Adipocyte (in vitro differentiated cells): ENCODE measurements at regions not wholly inside any gene's neighbourhood (a gene's known extent, or its start where the extent isn't known, plus 50 kb on each side); places are given as distances from the start of the nearest gene placed in this dataset.
A peak's percentile ranks its signal among the peaks of the same experiment; 100 is the strongest.

Experiments used
- DNase-seq: peaks from one replicate; pipeline ENCODE4 v3.0.0-alpha.2; 2015; ENCODE audit warnings: low read depth
- H3K27me3 ChIP-seq: replicated peaks from 2 replicates; pipeline ENCODE4 v1.7.0; 2013; ENCODE audit warnings: mild to moderate bottlenecking, low read length, moderate library complexity; ENCODE audit not compliant: control insufficient read depth, insufficient read depth
- H3K36me3 ChIP-seq: 2 replicates; pipeline ENCODE4 v1.7.0; 2013; ENCODE audit warnings: low read length, mild to moderate bottlenecking, moderate library complexity; ENCODE audit not compliant: control insufficient read depth, insufficient read depth, severe bottlenecking
- H3K4me1 ChIP-seq: 2 replicates; pipeline ENCODE4 v1.7.0; 2013; ENCODE audit warnings: mild to moderate bottlenecking, low read length, moderate library complexity; ENCODE audit not compliant: control insufficient read depth, insufficient read depth
- H3K4me3 ChIP-seq: 2 replicates; pipeline ENCODE4 v1.7.0; 2013; ENCODE audit warnings: mild to moderate bottlenecking, low read length, moderate library complexity
- H3K9ac ChIP-seq: 2 replicates; pipeline ENCODE4 v1.7.0; 2013; ENCODE audit warnings: mild to moderate bottlenecking, low read length, moderate library complexity
- H3K9me3 ChIP-seq: 2 replicates; pipeline ENCODE4 v1.7.0; 2013; ENCODE audit warnings: mild to moderate bottlenecking, low read length, moderate library complexity; ENCODE audit not compliant: control insufficient read depth

- H3K36me3 ChIP-seq: no peaks in the 10 kb centered on the region
- DNase-seq: no peak
- H3K4me1 ChIP-seq: peaks cover 7% of the 10 kb centered on the region
- H3K9me3 ChIP-seq: peaks cover 14% of the 10 kb centered on the region
- H3K4me3 ChIP-seq: no peak overlapping the region
- peaks cover 28% of the 10 kb centered on the region for H3K27me3 ChIP-seq
- no peak overlapping the region for H3K9ac ChIP-seq
These were observed 213.9 kb downstream of the TBX5 start for GRCh38 chr12:114192013-114192412.

- H3K9ac ChIP-seq: no peak overlapping the region
- peaks cover 14% of the 10 kb centered on the region for H3K9me3 ChIP-seq
- H3K4me1 ChIP-seq: peaks cover 7% of the 10 kb centered on the region
- no peak overlapping the region for H3K4me3 ChIP-seq
- H3K27me3 ChIP-seq: peaks cover 32% of the 10 kb centered on the region
- DNase-seq: no peak
- H3K36me3 ChIP-seq: no peaks in the 10 kb centered on the region
These were observed 214.4 kb downstream of the TBX5 start for GRCh38 chr12:114191581-114191980.

DNA sequence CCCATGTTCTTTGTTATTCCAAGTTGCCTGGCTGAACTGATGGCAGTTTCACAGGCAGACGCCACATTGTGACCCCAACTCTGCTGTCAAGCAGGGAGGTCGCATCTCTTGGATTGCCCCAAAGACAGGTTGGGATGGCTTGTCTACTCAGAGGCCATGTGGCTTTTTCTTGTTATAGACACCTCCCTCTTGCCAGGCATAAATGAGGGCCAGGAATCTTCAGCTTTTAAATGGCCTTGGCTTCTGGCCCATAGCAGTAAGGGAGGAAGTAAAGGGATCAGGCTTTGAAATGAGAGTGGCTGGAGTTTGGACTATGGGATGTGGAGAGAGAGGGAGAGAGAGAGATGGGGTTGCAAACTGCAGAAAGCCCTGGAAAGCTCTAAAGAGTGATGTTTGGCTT, 215.0 kb downstream of the TBX5 start:
- no peak for DNase-seq
- Histone ChIP-seq H3K9me3 (peaks cover 14% of the 10 kb centered on the region), H3K4me3 (no peak overlapping the region), H3K9ac (no peak overlapping the region), H3K4me1 (peaks cover 7% of the 10 kb centered on the region), H3K27me3 (peaks cover 38% of the 10 kb centered on the region), H3K36me3 (no peaks in the 10 kb centered on the region)

GRCh38 chr12:114189266-114189665, 216.7 kb downstream of the TBX5 start:
- H3K9ac ChIP-seq: no peak overlapping the region
- peaks cover 14% of the 10 kb centered on the region for H3K9me3 ChIP-seq
- H3K4me3 ChIP-seq: no peak overlapping the region
- peaks cover 54% of the 10 kb centered on the region for H3K27me3 ChIP-seq
- no peak for DNase-seq
- H3K36me3 ChIP-seq: no peaks in the 10 kb centered on the region
- H3K4me1 ChIP-seq: peaks cover 7% of the 10 kb centered on the region

DNA sequence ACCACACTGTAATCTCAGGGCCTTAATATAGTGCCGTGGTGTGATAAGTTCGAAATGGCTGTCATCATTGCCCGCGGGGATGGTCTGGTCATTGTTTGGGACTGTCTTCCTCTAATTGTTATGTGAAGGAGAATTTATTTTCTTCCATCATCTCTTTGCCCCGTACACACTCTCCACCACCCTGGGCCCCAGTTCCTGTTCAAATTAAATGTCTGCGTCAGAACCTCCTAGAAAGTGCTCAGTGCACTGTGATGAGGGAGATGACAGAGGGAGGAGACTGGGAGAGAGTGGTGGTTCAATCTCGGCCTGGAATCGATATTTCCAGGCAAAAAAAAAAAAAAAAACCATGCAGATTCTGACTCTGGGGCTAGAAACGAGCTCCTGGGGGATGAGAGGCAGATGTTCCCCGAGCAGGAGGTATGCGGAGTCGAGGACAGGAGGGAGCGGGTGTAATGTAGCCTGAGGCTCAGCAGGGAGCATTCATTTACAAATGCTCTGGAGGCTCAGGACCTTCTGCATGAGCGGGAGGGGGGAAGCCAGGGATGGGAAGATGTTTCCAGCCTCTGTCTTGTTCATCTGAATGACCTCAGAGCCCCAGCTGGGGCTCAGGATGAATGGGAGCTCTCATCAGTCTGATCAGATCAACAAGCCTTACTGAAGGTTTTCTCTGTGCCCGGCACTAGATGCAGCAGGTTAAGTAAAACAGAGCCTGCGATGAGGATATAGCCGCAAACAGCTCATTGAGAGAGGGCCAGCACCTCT, 219.5 kb downstream of the TBX5 start:
- Histone ChIP-seq H3K4me3 (no peak overlapping the region), H3K9me3 (peaks cover 14% of the 10 kb centered on the region), H3K9ac (no peak overlapping the region), H3K27me3 (peaks cover 72% of the 10 kb centered on the region), H3K4me1 (no peaks in the 10 kb centered on the region), H3K36me3 (no peaks in the 10 kb centered on the region)
- DNase-seq: no peak

DNA sequence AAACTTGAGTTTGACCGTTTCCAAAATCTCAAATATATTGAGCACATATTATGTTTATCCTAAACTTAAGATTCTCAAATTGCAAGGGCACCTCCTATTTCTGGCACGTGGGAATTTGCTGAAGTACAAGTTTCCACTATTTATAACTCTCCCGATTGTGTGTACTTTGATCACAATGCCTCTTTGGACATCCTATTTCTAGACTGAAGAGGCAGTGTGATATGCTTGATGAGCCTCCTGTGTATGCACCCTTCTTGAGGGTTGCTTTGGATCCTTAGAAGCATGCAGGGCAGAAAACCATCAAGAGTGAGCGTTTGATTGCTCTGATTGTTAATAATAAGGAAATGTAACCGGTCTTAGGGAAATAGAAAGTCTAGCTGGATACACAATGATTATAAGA, 218.9 kb upstream of the RBM19 start:
- no peak overlapping the region for H3K4me3 ChIP-seq
- H3K4me1 ChIP-seq: no peaks in the 10 kb centered on the region
- peaks cover 7% of the 10 kb centered on the region for H3K9me3 ChIP-seq
- DNase-seq: no peak
- no peak overlapping the region for H3K9ac ChIP-seq
- H3K27me3 ChIP-seq: peaks cover 72% of the 10 kb centered on the region
- H3K36me3 ChIP-seq: no peaks in the 10 kb centered on the region

GRCh38 chr12:114174326-114174725, 208.2 kb upstream of the RBM19 start:
- H3K36me3 ChIP-seq: no peaks in the 10 kb centered on the region
- DNase-seq: no peak
- H3K4me3 ChIP-seq: no peak overlapping the region
- H3K9ac ChIP-seq: no peak overlapping the region
- H3K27me3 ChIP-seq: peaks cover 32% of the 10 kb centered on the region
- H3K9me3 ChIP-seq: no peaks in the 10 kb centered on the region
- H3K4me1 ChIP-seq: no peaks in the 10 kb centered on the region

GRCh38 chr12:114172135-114172534, 206.0 kb upstream of the RBM19 start:
- no peaks in the 10 kb centered on the region for H3K36me3 ChIP-seq
- no peak overlapping the region for H3K4me3 ChIP-seq
- no peaks in the 10 kb centered on the region for H3K9me3 ChIP-seq
- no peak for DNase-seq
- H3K4me1 ChIP-seq: peaks cover 9% of the 10 kb centered on the region
- H3K27me3 ChIP-seq: peaks cover 24% of the 10 kb centered on the region
- H3K9ac ChIP-seq: no peak overlapping the region

GRCh38 chr12:114168061-114168460, 201.9 kb upstream of the RBM19 start:
- Histone ChIP-seq H3K36me3 (no peaks in the 10 kb centered on the region), H3K9ac (no peak overlapping the region), H3K4me1 (peaks cover 16% of the 10 kb centered on the region), H3K4me3 (no peak overlapping the region), H3K9me3 (no peaks in the 10 kb centered on the region), H3K27me3 (peaks cover 22% of the 10 kb centered on the region)
- no peak for DNase-seq

DNA sequence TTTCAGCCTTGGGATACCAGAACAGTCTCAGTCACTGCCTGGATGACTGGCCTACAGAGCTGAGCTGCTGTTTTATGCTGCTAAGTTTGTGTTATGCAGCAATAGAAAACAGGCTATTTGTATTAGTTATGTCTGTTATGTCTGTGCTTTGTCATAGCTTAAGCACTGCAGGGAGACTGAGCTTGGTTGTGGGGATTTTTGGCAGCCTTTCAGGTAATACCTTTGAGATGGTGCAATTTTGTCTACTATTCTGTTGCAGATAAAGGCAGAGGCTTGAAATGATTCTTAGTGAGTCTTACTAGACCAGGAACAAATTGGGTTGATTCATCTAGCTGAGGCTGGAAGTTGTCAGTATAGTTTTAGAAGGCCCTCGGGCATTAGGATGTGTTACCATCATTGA, 201.3 kb upstream of the RBM19 start:
- no peaks in the 10 kb centered on the region for H3K9me3 ChIP-seq
- DNase-seq: no peak
- peaks cover 16% of the 10 kb centered on the region for H3K4me1 ChIP-seq
- H3K27me3 ChIP-seq: peaks cover 22% of the 10 kb centered on the region
- no peak overlapping the region for H3K9ac ChIP-seq
- no peaks in the 10 kb centered on the region for H3K36me3 ChIP-seq
- H3K4me3 ChIP-seq: no peak overlapping the region

- H3K9me3 ChIP-seq: no peaks in the 10 kb centered on the region
- H3K36me3 ChIP-seq: no peaks in the 10 kb centered on the region
- H3K4me3 ChIP-seq: no peak overlapping the region
- peaks cover 16% of the 10 kb centered on the region for H3K4me1 ChIP-seq
- peaks cover 24% of the 10 kb centered on the region for H3K27me3 ChIP-seq
- no peak overlapping the region for H3K9ac ChIP-seq
- DNase-seq: peak; percentile 24
These were observed 200.2 kb upstream of the RBM19 start for GRCh38 chr12:114166362-114166761.

DNA sequence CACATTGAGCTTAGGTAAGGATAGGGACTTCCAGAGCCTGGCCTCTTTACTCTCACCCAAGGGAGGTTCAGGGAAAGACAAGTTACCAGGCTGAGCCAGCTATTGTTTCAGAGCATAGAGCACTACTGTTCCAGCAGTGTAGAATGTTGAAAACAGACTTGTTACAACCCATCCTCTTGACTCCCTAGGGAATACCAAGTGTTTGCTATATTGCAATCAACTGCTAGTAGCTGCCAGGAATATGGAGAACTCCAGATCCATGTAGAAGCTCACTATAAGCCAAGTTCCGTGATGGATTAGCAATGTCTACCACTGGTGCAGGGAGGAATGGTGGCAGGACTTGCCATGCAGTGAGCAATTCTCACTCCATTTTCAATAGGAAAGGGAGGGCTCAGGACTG, 199.8 kb upstream of the RBM19 start:
- H3K4me1 ChIP-seq: peaks cover 16% of the 10 kb centered on the region
- peaks cover 20% of the 10 kb centered on the region for H3K27me3 ChIP-seq
- H3K9ac ChIP-seq: no peak overlapping the region
- DNase-seq: no peak
- H3K4me3 ChIP-seq: no peak overlapping the region
- no peaks in the 10 kb centered on the region for H3K9me3 ChIP-seq
- H3K36me3 ChIP-seq: no peaks in the 10 kb centered on the region
